ENCODE measurements at regions not wholly inside any gene's neighbourhood (a gene's known extent, or its start where the extent isn't known, plus 50 kb on each side); places are given as distances from the start of the nearest gene placed in this dataset.
"Not testable (repeated sequence)": the region's sequence is repeated elsewhere in the genome, so short reads cannot be mapped to it uniquely, and the experiment has no call there.

GRCh38 chr1:101185421-101185820 lies 51.4 kb upstream of the S1PR1 start:
- no peak for DNase-seq

- no peak for DNase-seq
Measured at GRCh38 chr1:101183388-101183699, 53.5 kb upstream of the S1PR1 start.

GRCh38 chr1:101182627-101183387 lies 54.0 kb upstream of the S1PR1 start:
- DNase-seq, result no peak

GRCh38 chr1:101181930-101182329 lies 54.9 kb upstream of the S1PR1 start:
- no peak for DNase-seq

- DNase-seq, result no peak
Measured at GRCh38 chr1:101178688-101179491, 57.9 kb upstream of the S1PR1 start.

- DNase-seq, result no peak
Measured at GRCh38 chr1:101178341-101178687, 58.5 kb upstream of the S1PR1 start.

- no peak for DNase-seq
Measured at GRCh38 chr1:101175886-101176285, 60.9 kb upstream of the S1PR1 start.

- no peak for DNase-seq
Measured at GRCh38 chr1:101175466-101175865, 61.4 kb upstream of the S1PR1 start.

GRCh38 chr1:101174722-101175121 lies 62.1 kb upstream of the S1PR1 start:
- no peak for DNase-seq

- not testable (repeated sequence) for DNase-seq
Measured at GRCh38 chr1:101174298-101174697, 62.5 kb upstream of the S1PR1 start.

- DNase-seq, result no peak
Measured at GRCh38 chr1:101170506-101171050, 66.2 kb upstream of the S1PR1 start.

- no peak for DNase-seq
Measured at GRCh38 chr1:101167891-101168290, 68.9 kb upstream of the S1PR1 start.

GRCh38 chr1:101166583-101167120 lies 70.2 kb upstream of the S1PR1 start:
- no peak for DNase-seq

GRCh38 chr1:101165954-101166353 lies 70.9 kb upstream of the S1PR1 start:
- no peak for DNase-seq

GRCh38 chr1:101165532-101165931 lies 71.3 kb upstream of the S1PR1 start:
- DNase-seq, result no peak

GRCh38 chr1:101164776-101165175 lies 72.0 kb upstream of the S1PR1 start:
- DNase-seq, result no peak

- DNase-seq, result no peak
Measured at GRCh38 chr1:101162736-101163735, 73.8 kb upstream of the S1PR1 start.

- DNase-seq, result no peak
Measured at GRCh38 chr1:101162300-101162699, 74.5 kb upstream of the S1PR1 start.

GRCh38 chr1:101161619-101162018 lies 75.2 kb upstream of the S1PR1 start:
- no peak for DNase-seq

- DNase-seq, result no peak
Measured at GRCh38 chr1:101158424-101158823, 78.4 kb upstream of the S1PR1 start.

- DNase-seq, result no peak
Measured at GRCh38 chr1:101154547-101154946, 82.3 kb upstream of the S1PR1 start.

- no peak for DNase-seq
Measured at GRCh38 chr1:101153692-101154091, 83.1 kb upstream of the S1PR1 start.

- DNase-seq, result no peak
Measured at GRCh38 chr1:101152633-101153032, 84.2 kb upstream of the S1PR1 start.

Measured in NCI-H446 treated with DMSO at 0.1 percent for 48 hours (cell line).